OCI-LY7 (cell line): ENCODE measurements at regions not wholly inside any gene's neighbourhood (a gene's known extent, or its start where the extent isn't known, plus 50 kb on each side); places are given as distances from the start of the nearest gene placed in this dataset.

Experiments used
- EZH2phosphoT487 ChIP-seq: fragments of 200-600 bp; sonication (generic); IDR thresholded peaks from 2 replicates; pipeline ENCODE4 v1.6.1; 2018; ENCODE audit warnings: low read depth, borderline replicate concordance, mild to moderate bottlenecking, mixed run types, antibody characterized with exemption, low read length, moderate library complexity, mixed read lengths
- TF ChIP-seq, protein P1 (sequence below): fragments of 200-600 bp; sonication (generic); conservative IDR thresholded peaks from 2 replicates; pipeline ENCODE4 v1.5.1; 2014; ENCODE audit warnings: mild to moderate bottlenecking, antibody characterized with exemption, low read length, moderate library complexity, mixed read lengths

DNA sequence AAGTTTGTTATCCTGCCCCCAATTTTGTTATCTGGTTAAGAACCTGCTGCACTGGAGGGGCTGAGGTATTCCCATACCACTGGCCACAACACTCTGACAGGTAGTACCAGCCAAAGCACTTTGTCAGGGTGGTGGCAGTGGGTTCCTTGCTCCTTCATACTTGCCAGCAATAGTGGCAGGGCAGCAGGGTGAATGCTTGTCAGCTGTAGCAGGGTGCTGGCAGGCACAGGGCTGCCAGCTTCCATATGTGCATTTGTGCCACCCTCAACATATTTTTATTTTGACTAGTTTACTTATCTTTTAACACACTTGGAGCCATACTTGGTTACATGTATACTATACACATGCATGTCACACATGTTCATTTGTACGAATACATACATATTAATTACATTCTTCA lies 294.0 kb upstream of the VWC2 start:
- TF ChIP-seq, protein P1, sequence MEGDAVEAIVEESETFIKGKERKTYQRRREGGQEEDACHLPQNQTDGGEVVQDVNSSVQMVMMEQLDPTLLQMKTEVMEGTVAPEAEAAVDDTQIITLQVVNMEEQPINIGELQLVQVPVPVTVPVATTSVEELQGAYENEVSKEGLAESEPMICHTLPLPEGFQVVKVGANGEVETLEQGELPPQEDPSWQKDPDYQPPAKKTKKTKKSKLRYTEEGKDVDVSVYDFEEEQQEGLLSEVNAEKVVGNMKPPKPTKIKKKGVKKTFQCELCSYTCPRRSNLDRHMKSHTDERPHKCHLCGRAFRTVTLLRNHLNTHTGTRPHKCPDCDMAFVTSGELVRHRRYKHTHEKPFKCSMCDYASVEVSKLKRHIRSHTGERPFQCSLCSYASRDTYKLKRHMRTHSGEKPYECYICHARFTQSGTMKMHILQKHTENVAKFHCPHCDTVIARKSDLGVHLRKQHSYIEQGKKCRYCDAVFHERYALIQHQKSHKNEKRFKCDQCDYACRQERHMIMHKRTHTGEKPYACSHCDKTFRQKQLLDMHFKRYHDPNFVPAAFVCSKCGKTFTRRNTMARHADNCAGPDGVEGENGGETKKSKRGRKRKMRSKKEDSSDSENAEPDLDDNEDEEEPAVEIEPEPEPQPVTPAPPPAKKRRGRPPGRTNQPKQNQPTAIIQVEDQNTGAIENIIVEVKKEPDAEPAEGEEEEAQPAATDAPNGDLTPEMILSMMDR = no peak
- no peak for TF ChIP-seq EZH2phosphoT487
